Fibroblast of lung (primary cell): ENCODE measurements at regions not wholly inside any gene's neighbourhood (a gene's known extent, or its start where the extent isn't known, plus 50 kb on each side); places are given as distances from the start of the nearest gene placed in this dataset.

Experiments
- CTCF ChIP-seq, 2 donors: IDR thresholded peaks in 1 of 2; conservative IDR thresholded peaks in 1 of 2; 1 replicate in 1 of 2; 2 replicates in 1 of 2; pipeline ENCODE4 v1.5.1; 2011 to 2012; ENCODE audit warnings: low read length in 2 of 2, control low read depth in 1 of 2, inconsistent platforms in 1 of 2, low read depth in 1 of 2, mild to moderate bottlenecking in 1 of 2
- EZH2 ChIP-seq: IDR thresholded peaks from 2 replicates; pipeline ENCODE4 v1.5.1; 2012; ENCODE audit warnings: low read length, control low read depth, mild to moderate bottlenecking; ENCODE audit errors: missing control alignments

DNA sequence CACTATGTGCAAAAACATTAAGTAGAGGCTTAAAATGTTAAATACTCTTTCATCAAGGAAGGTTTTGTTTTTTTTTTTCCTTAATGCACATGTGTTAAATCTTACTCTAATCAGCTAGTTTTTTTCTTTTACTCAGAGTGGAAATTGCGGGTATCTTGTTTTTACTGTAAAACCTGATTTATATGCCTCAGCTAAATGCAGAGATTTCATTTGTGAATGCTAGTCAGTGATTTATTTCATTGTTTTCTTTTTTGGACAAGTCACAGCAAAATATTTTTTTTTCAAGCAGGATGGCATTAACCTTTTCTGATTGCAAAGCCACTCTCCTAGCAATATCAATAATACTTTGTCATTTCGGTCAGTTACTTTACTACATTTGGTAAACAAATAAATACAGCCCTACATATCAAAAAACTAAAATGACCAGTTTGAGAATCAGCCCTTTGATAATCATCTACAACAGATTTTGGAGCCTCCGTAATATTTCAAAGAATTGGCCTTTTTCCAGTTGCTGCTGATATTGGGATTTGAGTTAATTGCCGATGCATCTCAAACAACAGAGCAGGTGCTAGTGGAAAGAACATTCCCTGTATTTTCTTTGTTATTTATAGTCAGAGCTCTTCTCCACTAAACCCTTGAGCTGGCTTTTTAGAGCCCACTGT is 579.2 kb upstream of the ZNF608 start:
- TF ChIP-seq CTCF (conservative IDR thresholded peaks at IDR 0.05 in 1 of 2, IDR thresholded peaks at IDR 0.05 in 1 of 2; ENCODE audit: low read depth in 1 of 2, low read length in 2 of 2) (no peak), EZH2 (no peak)
